SK-N-SH (cell line): ENCODE measurements at regions not wholly inside any gene's neighbourhood (a gene's known extent, or its start where the extent isn't known, plus 50 kb on each side); places are given as distances from the start of the nearest gene placed in this dataset.

Experiments used
- CTCF ChIA-PET: fragments of 300-600, 350-600 bp; formaldehyde crosslinking; extraction: SDS; loops from one replicate; lab custom pipeline; 2021; lab: Yijun Ruan, JAX
- POLR2A ChIA-PET: fragments of 350-600 bp; sonication (Branson Sonifier 250); formaldehyde crosslinking; extraction: SDS; loops from one replicate; lab custom pipeline; 2020; ENCODE audit warnings: antibody characterized with exemption, inconsistent platforms; lab: Yijun Ruan, JAX
- DNase-seq: peaks from one replicate; pipeline ENCODE4 v3.0.0; 2012
- H2AFZ ChIP-seq: fragments of 200-600 bp; sonication (generic); 2 replicates; pipeline ENCODE4 v1.8.1; 2016; ENCODE audit warnings: antibody characterized with exemption, mild to moderate bottlenecking, low read depth
- H3F3A ChIP-seq: fragments of 200-600 bp; sonication (generic); replicated peaks from 2 replicates; pipeline ENCODE3; 2016; ENCODE audit warnings: antibody characterized with exemption, mild to moderate bottlenecking; ENCODE audit not compliant: insufficient read depth
- H3K27ac ChIP-seq, 2 experiments: fragments of 200-500 bp in 1 of 2; fragments of 200-600 bp in 1 of 2; sonication (Bioruptor generic) in 1 of 2; sonication (generic), shearing (Covaris generic) in 1 of 2; 2 replicates each; pipeline versions ENCODE4 v1.5.1 to v1.6.1; 2014 to 2016; ENCODE audit warnings: low read depth in 2 of 2, inconsistent platforms in 1 of 2, low read length in 1 of 2, mild to moderate bottlenecking in 1 of 2, mixed read lengths in 1 of 2
- H3K27me3 ChIP-seq: fragments of 200-600 bp; sonication (generic), shearing (Covaris generic); 2 replicates; pipeline ENCODE4 v1.6.1; 2016; ENCODE audit warnings: mixed run types; ENCODE audit not compliant: insufficient read depth
- H3K36me3 ChIP-seq, 2 experiments: fragments of 200-500 bp in 1 of 2; fragments of 200-600 bp in 1 of 2; sonication (Bioruptor generic) in 1 of 2; sonication (generic) in 1 of 2; replicated peaks in 1 of 2; 2 replicates each; pipeline versions ENCODE3 to v1.5.1; 2014 to 2016; ENCODE audit warnings: low read length in 1 of 2, mild to moderate bottlenecking in 1 of 2; ENCODE audit not compliant: insufficient read depth in 2 of 2, control insufficient read depth in 1 of 2
- H3K4me1 ChIP-seq, 2 experiments: fragments of 200-500 bp in 1 of 2; fragments of 200-600 bp in 1 of 2; sonication (Bioruptor generic) in 1 of 2; sonication (generic), shearing (Covaris generic) in 1 of 2; 2 replicates each; pipeline versions ENCODE4 v1.5.1 to v1.6.1; 2014 to 2016; ENCODE audit warnings: low read depth in 1 of 2, low read length in 1 of 2, mixed run types in 1 of 2; ENCODE audit not compliant: insufficient read depth in 2 of 2, control insufficient read depth in 1 of 2
- H3K4me2 ChIP-seq: fragments of 200-600 bp; sonication (generic), shearing (Covaris generic); 2 replicates; pipeline ENCODE4 v1.6.1; 2017; ENCODE audit warnings: mixed run types
- H3K4me3 ChIP-seq, 2 experiments: fragments of 200-500 bp in 1 of 2; fragments of 200-600 bp in 1 of 2; sonication (Bioruptor generic) in 1 of 2; sonication (generic), shearing (Covaris generic) in 1 of 2; 2 replicates each; pipeline versions ENCODE4 v1.5.1 to v1.8.1; 2014 to 2016; ENCODE audit warnings: low read depth in 2 of 2, inconsistent platforms in 1 of 2, low read length in 1 of 2, mild to moderate bottlenecking in 1 of 2, mixed read lengths in 1 of 2, moderate library complexity in 1 of 2
- H3K79me2 ChIP-seq: fragments of 200-600 bp; sonication (generic); 2 replicates; pipeline ENCODE4 v1.8.1; 2017; ENCODE audit warnings: mild to moderate bottlenecking; ENCODE audit not compliant: insufficient read depth
- H3K9ac ChIP-seq: fragments of 200-600 bp; sonication (generic); 2 replicates; pipeline ENCODE4 v1.6.1; 2017; ENCODE audit warnings: mixed run types
- H3K9me2 ChIP-seq: fragments of 200-600 bp; sonication (generic); 2 replicates; pipeline ENCODE4 v1.6.1; 2017; ENCODE audit warnings: mixed run types
- H3K9me3 ChIP-seq: fragments of 200-600 bp; sonication (generic); 2 replicates; pipeline ENCODE4 v1.6.1; 2017; ENCODE audit warnings: mixed run types, mild to moderate bottlenecking, moderate library complexity
- H4K20me1 ChIP-seq: fragments of 200-600 bp; sonication (generic); 2 replicates; pipeline ENCODE4 v1.6.1; 2017; ENCODE audit warnings: mild to moderate bottlenecking, mixed run types; ENCODE audit not compliant: insufficient read depth
- ELF1 ChIP-seq: IDR thresholded peaks from 2 replicates; pipeline ENCODE4 v1.4.0; 2012
- GABPA ChIP-seq: IDR thresholded peaks from 2 replicates; pipeline ENCODE4 v1.4.0; 2012; ENCODE audit warnings: low read depth, mild to moderate bottlenecking
- JUND ChIP-seq: IDR thresholded peaks from 2 replicates; pipeline ENCODE4 v1.4.0; 2012
- MEF2A ChIP-seq: IDR thresholded peaks from 2 replicates; pipeline ENCODE4 v1.4.0; 2012; ENCODE audit warnings: low read depth, borderline replicate concordance
- NFIC ChIP-seq: IDR thresholded peaks from 2 replicates; pipeline ENCODE4 v1.4.0; 2012; ENCODE audit warnings: borderline replicate concordance
- NRF1 ChIP-seq: IDR thresholded peaks from 2 replicates; pipeline ENCODE4 v1.6.1; 2012; ENCODE audit warnings: low read depth, mild to moderate bottlenecking, low read length
- RAD21 ChIP-seq: IDR thresholded peaks from 2 replicates; pipeline ENCODE4 v1.6.1; 2012; ENCODE audit warnings: mild to moderate bottlenecking, low read length
- RFX5 ChIP-seq: IDR thresholded peaks from 2 replicates; pipeline ENCODE4 v1.6.1; 2012; ENCODE audit warnings: mild to moderate bottlenecking, improper control_type of control experiment, low read length
- RXRA ChIP-seq: IDR thresholded peaks from 2 replicates; pipeline ENCODE4 v1.4.0; 2012; ENCODE audit warnings: low read depth, mild to moderate bottlenecking, borderline replicate concordance
- SMC3 ChIP-seq: IDR thresholded peaks from 2 replicates; pipeline ENCODE4 v1.6.1; 2012; ENCODE audit warnings: low read depth, low read length, improper control_type of control experiment
- TAF1 ChIP-seq: IDR thresholded peaks from 2 replicates; pipeline ENCODE4 v1.6.1; 2012; ENCODE audit warnings: low read depth, mild to moderate bottlenecking, low read length, moderate library complexity, borderline replicate concordance
- TEAD4 ChIP-seq: IDR thresholded peaks from 2 replicates; pipeline ENCODE4 v1.4.0; 2012; ENCODE audit warnings: mild to moderate bottlenecking, borderline replicate concordance; ENCODE audit not compliant: insufficient read depth
- WGBS: methylation state at CpG from one replicate; pipeline ENCODE4 v1.1.6; 2017; ENCODE audit warnings: low lambda C conversion rate; 5-methylcytosine and 5-hydroxymethylcytosine counted together
- TF ChIP-seq, protein P1 (sequence below): IDR thresholded peaks from 2 replicates; pipeline ENCODE4; 2012
- TF ChIP-seq, protein P2 (sequence below): fragments of 150-350 bp; IDR thresholded peaks from 2 replicates; pipeline ENCODE4 v1.6.1; 2017; ENCODE audit warnings: antibody characterized with exemption, low read length, low read depth, borderline replicate concordance
- TF ChIP-seq, protein P3 (sequence below): fragments of 200-600 bp; sonication (generic); IDR thresholded peaks from 2 replicates; pipeline ENCODE4 v1.6.1; 2017; ENCODE audit warnings: antibody characterized with exemption, mild to moderate bottlenecking, moderate library complexity
- TF ChIP-seq, protein P4 (sequence below): IDR thresholded peaks from 2 replicates; pipeline ENCODE4 v1.4.0; 2012; ENCODE audit warnings: low read depth, borderline replicate concordance
- TF ChIP-seq, protein P5 (sequence below): fragments of 150-350 bp; IDR thresholded peaks from 2 replicates; pipeline ENCODE4 v1.6.1; 2016; ENCODE audit warnings: mild to moderate bottlenecking, low read depth, low read length
- TF ChIP-seq, protein P6 (sequence below): IDR thresholded peaks from 2 replicates; pipeline ENCODE4 v1.4.0; 2012; ENCODE audit warnings: low read depth, borderline replicate concordance

DNA sequence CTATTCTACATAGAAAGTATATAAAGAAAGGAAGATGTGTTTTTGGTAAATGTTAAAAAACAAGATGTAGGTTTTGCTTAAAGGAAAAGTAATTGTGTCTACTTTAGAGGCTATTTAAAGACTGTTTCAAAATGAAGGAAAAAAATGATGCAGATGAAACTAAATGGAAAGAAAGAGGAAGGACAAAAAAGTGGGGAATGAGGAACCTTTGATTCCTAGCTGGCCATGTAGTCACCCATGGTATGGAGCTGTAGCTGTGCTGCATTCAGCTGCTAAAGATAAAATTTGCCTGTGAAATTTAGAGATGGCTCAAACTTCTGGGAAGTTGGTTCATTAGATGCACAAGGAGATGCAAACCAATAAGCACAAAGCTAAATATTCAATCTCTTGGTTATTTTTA, 86.8 kb upstream of the SERBP1 start (continued):
- TF ChIP-seq, protein P1, sequence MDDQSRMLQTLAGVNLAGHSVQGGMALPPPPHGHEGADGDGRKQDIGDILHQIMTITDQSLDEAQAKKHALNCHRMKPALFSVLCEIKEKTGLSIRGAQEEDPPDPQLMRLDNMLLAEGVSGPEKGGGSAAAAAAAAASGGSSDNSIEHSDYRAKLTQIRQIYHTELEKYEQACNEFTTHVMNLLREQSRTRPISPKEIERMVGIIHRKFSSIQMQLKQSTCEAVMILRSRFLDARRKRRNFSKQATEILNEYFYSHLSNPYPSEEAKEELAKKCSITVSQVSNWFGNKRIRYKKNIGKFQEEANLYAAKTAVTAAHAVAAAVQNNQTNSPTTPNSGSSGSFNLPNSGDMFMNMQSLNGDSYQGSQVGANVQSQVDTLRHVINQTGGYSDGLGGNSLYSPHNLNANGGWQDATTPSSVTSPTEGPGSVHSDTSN, result no peak
- TF ChIP-seq, protein P2, sequence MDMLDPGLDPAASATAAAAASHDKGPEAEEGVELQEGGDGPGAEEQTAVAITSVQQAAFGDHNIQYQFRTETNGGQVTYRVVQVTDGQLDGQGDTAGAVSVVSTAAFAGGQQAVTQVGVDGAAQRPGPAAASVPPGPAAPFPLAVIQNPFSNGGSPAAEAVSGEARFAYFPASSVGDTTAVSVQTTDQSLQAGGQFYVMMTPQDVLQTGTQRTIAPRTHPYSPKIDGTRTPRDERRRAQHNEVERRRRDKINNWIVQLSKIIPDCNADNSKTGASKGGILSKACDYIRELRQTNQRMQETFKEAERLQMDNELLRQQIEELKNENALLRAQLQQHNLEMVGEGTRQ, result no peak
- TF ChIP-seq RXRA (no peak), GABPA (no peak), NFIC (no peak), NRF1 (no peak), RFX5 (no peak), JUND (no peak)
- TF ChIP-seq, protein P3, sequence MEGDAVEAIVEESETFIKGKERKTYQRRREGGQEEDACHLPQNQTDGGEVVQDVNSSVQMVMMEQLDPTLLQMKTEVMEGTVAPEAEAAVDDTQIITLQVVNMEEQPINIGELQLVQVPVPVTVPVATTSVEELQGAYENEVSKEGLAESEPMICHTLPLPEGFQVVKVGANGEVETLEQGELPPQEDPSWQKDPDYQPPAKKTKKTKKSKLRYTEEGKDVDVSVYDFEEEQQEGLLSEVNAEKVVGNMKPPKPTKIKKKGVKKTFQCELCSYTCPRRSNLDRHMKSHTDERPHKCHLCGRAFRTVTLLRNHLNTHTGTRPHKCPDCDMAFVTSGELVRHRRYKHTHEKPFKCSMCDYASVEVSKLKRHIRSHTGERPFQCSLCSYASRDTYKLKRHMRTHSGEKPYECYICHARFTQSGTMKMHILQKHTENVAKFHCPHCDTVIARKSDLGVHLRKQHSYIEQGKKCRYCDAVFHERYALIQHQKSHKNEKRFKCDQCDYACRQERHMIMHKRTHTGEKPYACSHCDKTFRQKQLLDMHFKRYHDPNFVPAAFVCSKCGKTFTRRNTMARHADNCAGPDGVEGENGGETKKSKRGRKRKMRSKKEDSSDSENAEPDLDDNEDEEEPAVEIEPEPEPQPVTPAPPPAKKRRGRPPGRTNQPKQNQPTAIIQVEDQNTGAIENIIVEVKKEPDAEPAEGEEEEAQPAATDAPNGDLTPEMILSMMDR, result no peak
- TF ChIP-seq, protein P4, sequence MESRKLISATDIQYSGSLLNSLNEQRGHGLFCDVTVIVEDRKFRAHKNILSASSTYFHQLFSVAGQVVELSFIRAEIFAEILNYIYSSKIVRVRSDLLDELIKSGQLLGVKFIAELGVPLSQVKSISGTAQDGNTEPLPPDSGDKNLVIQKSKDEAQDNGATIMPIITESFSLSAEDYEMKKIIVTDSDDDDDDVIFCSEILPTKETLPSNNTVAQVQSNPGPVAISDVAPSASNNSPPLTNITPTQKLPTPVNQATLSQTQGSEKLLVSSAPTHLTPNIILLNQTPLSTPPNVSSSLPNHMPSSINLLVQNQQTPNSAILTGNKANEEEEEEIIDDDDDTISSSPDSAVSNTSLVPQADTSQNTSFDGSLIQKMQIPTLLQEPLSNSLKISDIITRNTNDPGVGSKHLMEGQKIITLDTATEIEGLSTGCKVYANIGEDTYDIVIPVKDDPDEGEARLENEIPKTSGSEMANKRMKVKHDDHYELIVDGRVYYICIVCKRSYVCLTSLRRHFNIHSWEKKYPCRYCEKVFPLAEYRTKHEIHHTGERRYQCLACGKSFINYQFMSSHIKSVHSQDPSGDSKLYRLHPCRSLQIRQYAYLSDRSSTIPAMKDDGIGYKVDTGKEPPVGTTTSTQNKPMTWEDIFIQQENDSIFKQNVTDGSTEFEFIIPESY, result no peak

DNA sequence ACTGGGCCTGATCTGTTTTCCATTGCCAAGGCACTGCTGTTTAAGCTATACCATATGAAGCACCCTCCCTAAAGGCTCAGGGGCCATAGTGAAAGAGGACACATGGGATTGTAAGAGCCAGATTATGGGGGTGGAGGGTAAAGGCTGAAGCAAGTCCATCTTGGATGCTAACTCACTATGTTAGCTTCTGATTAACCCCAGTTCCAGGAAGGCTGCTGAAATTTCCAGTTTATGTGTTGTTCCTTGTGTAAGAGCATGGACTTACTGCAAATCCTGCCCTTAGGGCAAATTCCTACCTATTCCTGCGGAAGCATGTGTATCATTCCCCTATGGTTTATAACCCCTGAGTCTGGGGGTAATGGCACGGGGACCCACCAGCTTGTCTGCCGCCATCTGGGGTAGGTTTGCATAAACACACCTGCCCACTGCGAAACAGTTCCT, 91.8 kb upstream of the SERBP1 start:
- no peaks in the 10 kb centered on the region for H3K36me3 ChIP-seq
- no peaks in the 10 kb centered on the region for H3K4me1 ChIP-seq
- WGBS, result 74% methylated on average over 4 of the region's 4 CpGs
- no peaks in the 10 kb centered on the region for H3K9me2 ChIP-seq
- no peaks in the 10 kb centered on the region for H3K27me3 ChIP-seq
- ChIA-PET POLR2A (no interaction called here), CTCF (interaction anchor here (1.0 to 9.3 kb wide), 6 partner anchors 13 to 244 kb away, joined by 3 to 70 read pairs (median 3); no protein-coding TSS in a partner anchor)
- no peak overlapping the region for H3K4me2 ChIP-seq
- no peaks in the 10 kb centered on the region for H3K79me2 ChIP-seq
- TF ChIP-seq, protein P5, sequence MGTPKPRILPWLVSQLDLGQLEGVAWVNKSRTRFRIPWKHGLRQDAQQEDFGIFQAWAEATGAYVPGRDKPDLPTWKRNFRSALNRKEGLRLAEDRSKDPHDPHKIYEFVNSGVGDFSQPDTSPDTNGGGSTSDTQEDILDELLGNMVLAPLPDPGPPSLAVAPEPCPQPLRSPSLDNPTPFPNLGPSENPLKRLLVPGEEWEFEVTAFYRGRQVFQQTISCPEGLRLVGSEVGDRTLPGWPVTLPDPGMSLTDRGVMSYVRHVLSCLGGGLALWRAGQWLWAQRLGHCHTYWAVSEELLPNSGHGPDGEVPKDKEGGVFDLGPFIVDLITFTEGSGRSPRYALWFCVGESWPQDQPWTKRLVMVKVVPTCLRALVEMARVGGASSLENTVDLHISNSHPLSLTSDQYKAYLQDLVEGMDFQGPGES, result no peak
- TF ChIP-seq TAF1 (no peak), RAD21 (no peak), NFIC (no peak), SMC3 (no peak), ELF1 (no peak), RFX5 (no peak), MEF2A (no peak), TEAD4 (no peak)
- TF ChIP-seq, protein P6, sequence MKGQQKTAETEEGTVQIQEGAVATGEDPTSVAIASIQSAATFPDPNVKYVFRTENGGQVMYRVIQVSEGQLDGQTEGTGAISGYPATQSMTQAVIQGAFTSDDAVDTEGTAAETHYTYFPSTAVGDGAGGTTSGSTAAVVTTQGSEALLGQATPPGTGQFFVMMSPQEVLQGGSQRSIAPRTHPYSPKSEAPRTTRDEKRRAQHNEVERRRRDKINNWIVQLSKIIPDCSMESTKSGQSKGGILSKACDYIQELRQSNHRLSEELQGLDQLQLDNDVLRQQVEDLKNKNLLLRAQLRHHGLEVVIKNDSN, result no peak
- no peak overlapping the region for H3K9ac ChIP-seq
- H3K9me3 ChIP-seq, result no peaks in the 10 kb centered on the region
- no peak for DNase-seq
- no peaks in the 10 kb centered on the region for H3F3A ChIP-seq
- no peak overlapping the region for H3K4me3 ChIP-seq
- no peak overlapping the region for H2AFZ ChIP-seq
- no peak overlapping the region for H3K27ac ChIP-seq
- no peaks in the 10 kb centered on the region for H4K20me1 ChIP-seq
